ENCODE measurements at regions not wholly inside any gene's neighbourhood (a gene's known extent, or its start where the extent isn't known, plus 50 kb on each side); places are given as distances from the start of the nearest gene placed in this dataset.
"Not testable (repeated sequence)": the region's sequence is repeated elsewhere in the genome, so short reads cannot be mapped to it uniquely, and the experiment has no call there.

- no peak for DNase-seq
These were observed 98.6 kb upstream of the ITPRID2 start for GRCh38 chr2:181792906-181793305.

GRCh38 chr2:181798022-181798421, 93.5 kb upstream of the ITPRID2 start:
- DNase-seq: no peak

GRCh38 chr2:181802300-181802699, 89.2 kb upstream of the ITPRID2 start:
- not testable (repeated sequence) for DNase-seq

- DNase-seq: not testable (repeated sequence)
These were observed 87.4 kb upstream of the ITPRID2 start for GRCh38 chr2:181803903-181804799.

- no peak for DNase-seq
These were observed 86.1 kb upstream of the ITPRID2 start for GRCh38 chr2:181805228-181806038.

GRCh38 chr2:181806039-181806392, 85.5 kb upstream of the ITPRID2 start:
- no peak for DNase-seq

GRCh38 chr2:181807526-181807925, 84.0 kb upstream of the ITPRID2 start:
- DNase-seq: no peak

- no peak for DNase-seq
These were observed 80.5 kb upstream of the ITPRID2 start for GRCh38 chr2:181810823-181811695.

GRCh38 chr2:181812106-181812743, 79.3 kb upstream of the ITPRID2 start:
- DNase-seq: no peak

GRCh38 chr2:181814057-181814491, 77.5 kb upstream of the ITPRID2 start:
- no peak for DNase-seq

- no peak for DNase-seq
These were observed 74.0 kb upstream of the ITPRID2 start for GRCh38 chr2:181817509-181817908.

- DNase-seq: no peak
These were observed 73.4 kb upstream of the ITPRID2 start for GRCh38 chr2:181818058-181818680.

GRCh38 chr2:181818840-181819239, 72.7 kb upstream of the ITPRID2 start:
- DNase-seq: no peak

- DNase-seq: no peak
These were observed 70.5 kb upstream of the ITPRID2 start for GRCh38 chr2:181821049-181821448.

GRCh38 chr2:181822097-181822496, 69.4 kb upstream of the ITPRID2 start:
- DNase-seq: no peak

- no peak for DNase-seq
These were observed 68.1 kb upstream of the ITPRID2 start for GRCh38 chr2:181823405-181823804.

GRCh38 chr2:181828122-181828705, 63.3 kb upstream of the ITPRID2 start:
- no peak for DNase-seq

GRCh38 chr2:181829230-181829629, 62.3 kb upstream of the ITPRID2 start:
- DNase-seq: no peak

GRCh38 chr2:181832015-181832414, 59.5 kb upstream of the ITPRID2 start:
- no peak for DNase-seq

- DNase-seq: no peak
These were observed 54.9 kb upstream of the ITPRID2 start for GRCh38 chr2:181836583-181836982.

GRCh38 chr2:181837563-181837962, 54.0 kb upstream of the ITPRID2 start:
- DNase-seq: no peak

- no peak for DNase-seq
These were observed 51.7 kb upstream of the ITPRID2 start for GRCh38 chr2:181839811-181840210.

Measured in stimulated activated CD4-positive, alpha-beta T cell treated with anti-CD3 and anti-CD28 coated beads, Interleukin-4, amount 100 ng/mL, for 1 hour (primary cell).